ENCODE measurements at regions not wholly inside any gene's neighbourhood (a gene's known extent, or its start where the extent isn't known, plus 50 kb on each side); places are given as distances from the start of the nearest gene placed in this dataset.

DNA sequence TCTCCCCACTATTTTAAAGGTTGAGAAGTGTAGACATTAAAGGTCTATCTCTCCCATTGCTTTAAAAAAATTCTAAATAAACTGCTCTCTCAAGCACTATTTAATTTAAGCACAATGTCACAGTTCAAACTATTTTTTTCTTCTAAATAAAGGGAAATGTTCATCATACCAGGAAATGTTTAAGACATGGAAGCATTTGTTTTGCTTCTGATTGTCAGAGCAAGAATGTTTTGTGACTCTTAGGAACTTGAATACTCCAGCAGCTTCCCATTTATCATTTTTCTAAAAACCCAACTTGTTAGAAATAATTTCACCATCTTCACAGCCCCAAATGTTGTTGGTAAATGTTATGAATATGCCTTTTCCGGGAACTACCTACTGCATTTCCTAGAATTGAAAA, 121.8 kb upstream of the NTF3 start:
- TF ChIP-seq POLR2A (IDR thresholded peaks at IDR 0.05) (no peak), POLR2AphosphoS5 (IDR thresholded peaks at IDR 0.05) (no peak)
- TF ChIP-seq, protein P1, sequence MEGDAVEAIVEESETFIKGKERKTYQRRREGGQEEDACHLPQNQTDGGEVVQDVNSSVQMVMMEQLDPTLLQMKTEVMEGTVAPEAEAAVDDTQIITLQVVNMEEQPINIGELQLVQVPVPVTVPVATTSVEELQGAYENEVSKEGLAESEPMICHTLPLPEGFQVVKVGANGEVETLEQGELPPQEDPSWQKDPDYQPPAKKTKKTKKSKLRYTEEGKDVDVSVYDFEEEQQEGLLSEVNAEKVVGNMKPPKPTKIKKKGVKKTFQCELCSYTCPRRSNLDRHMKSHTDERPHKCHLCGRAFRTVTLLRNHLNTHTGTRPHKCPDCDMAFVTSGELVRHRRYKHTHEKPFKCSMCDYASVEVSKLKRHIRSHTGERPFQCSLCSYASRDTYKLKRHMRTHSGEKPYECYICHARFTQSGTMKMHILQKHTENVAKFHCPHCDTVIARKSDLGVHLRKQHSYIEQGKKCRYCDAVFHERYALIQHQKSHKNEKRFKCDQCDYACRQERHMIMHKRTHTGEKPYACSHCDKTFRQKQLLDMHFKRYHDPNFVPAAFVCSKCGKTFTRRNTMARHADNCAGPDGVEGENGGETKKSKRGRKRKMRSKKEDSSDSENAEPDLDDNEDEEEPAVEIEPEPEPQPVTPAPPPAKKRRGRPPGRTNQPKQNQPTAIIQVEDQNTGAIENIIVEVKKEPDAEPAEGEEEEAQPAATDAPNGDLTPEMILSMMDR (IDR thresholded peaks at IDR 0.05), result no peak

Measured in sigmoid colon (tissue), 4 donors.